PFSK-1 (cell line): ENCODE measurements at regions not wholly inside any gene's neighbourhood (a gene's known extent, or its start where the extent isn't known, plus 50 kb on each side); places are given as distances from the start of the nearest gene placed in this dataset.

Source experiments
- FOXP2 ChIP-seq: optimal IDR thresholded peaks from 2 replicates; pipeline ENCODE3; 2011; ENCODE audit warnings: borderline replicate concordance, control low read depth, inconsistent platforms; ENCODE audit not compliant: insufficient read depth; ENCODE audit errors: extremely low read length, extremely low read depth
- POLR2AphosphoS5 ChIP-seq: IDR thresholded peaks from 2 replicates; pipeline ENCODE4 v1.6.1; 2012; ENCODE audit warnings: low read depth, mild to moderate bottlenecking, control low read depth, low read length, moderate library complexity

DNA sequence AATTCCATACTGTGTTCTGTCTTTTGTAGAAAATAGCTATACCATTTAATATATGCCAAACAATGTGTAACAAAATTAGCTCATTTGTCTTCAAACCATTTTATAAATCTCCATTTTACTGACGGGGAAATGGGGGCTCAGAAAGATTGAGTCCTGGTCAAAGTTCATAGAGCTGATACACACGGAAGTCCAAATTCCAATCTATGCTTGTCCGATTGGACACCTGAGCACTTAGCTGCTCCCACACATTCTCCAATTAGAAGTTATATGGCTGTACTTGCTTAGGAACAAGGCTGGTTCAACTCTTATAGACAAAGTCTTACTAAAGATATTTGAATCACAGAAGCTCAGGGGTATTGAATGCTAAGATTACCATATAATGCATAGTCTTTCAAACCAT lies 185.2 kb downstream of the ANKRD50 start:
- no peak for TF ChIP-seq FOXP2
- no peak for TF ChIP-seq POLR2AphosphoS5
